ENCODE measurements at regions not wholly inside any gene's neighbourhood (a gene's known extent, or its start where the extent isn't known, plus 50 kb on each side); places are given as distances from the start of the nearest gene placed in this dataset.

DNA sequence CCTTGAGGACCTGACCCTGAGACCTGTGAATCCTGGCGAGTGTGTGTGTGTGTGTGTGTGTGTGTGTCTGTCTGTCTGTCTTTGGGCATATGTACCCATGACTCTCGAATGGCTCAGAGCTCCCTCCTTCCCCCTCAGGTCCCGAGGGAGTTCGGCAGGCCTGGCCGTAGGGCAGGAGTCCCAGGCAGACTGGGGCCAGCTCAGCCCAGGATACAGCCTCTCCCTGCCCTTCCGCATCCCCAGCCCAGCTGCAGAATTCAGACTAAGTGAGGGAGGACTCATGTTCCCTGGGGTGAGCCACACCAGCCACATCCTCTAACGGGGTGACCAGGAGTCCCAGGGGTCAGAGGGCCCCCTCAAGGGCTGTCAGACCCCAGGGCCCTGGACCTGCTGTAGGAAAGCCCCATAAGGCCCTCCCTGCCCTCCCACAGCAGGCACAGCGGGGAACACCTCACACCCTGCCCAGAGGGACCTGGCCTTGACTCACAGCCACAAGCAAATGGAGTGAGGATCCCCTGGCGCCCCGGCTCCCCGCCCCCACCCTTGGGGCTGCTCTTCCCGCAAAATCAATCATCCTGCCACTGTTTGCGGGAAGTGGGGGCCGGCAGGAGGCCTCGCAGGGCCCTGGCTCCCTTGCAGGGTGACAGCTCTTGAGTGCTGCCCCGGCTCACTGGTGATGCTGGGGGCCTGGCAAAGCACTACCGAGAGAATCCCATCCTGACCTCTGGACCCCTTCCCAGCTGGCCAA lies 101.7 kb upstream of the CASZ1 start:
- no peak for DNase-seq

DNA sequence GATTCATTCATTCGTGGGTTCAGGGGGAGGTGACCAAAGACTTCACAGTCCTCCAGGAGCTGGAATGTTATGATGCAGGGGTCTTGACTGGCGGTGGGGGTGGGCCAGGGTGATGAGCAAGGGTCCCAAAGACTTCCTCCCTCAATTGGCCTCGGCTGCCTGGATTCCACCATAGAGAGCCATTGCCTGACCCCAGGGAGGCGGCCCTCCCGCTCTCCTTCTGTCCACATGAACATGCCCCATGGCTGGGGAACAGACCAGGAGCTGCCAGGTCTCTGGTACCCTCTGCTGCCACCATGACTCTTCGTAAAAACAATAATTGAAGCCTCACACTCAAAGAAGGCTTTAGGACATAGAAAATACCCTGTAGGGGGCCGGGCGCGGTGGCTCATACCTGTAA lies 102.5 kb upstream of the CASZ1 start:
- DNase-seq = no peak

- no peak for DNase-seq
These were observed 103.2 kb upstream of the CASZ1 start for GRCh38 chr1:10899490-10900250.

DNA sequence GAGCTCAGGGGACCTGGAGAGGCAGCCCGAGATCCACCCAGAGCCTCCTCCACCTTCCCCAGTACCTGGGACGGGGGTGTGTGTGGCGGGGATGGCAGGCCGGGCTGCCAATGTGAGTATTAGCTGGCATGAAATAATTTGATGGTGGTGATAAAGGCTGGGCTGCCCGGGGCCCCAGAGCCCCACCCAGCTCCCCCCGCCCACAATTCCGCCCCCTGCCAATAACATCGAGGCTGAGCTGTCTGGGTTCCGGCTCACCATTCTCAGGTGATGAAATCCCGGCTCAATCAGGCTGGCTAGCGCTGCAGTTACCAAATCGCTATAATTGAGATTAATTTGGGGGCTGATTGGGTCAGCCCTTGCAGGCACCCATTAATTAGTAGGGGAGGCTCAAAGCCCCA lies 103.8 kb upstream of the CASZ1 start:
- no peak for DNase-seq

DNA sequence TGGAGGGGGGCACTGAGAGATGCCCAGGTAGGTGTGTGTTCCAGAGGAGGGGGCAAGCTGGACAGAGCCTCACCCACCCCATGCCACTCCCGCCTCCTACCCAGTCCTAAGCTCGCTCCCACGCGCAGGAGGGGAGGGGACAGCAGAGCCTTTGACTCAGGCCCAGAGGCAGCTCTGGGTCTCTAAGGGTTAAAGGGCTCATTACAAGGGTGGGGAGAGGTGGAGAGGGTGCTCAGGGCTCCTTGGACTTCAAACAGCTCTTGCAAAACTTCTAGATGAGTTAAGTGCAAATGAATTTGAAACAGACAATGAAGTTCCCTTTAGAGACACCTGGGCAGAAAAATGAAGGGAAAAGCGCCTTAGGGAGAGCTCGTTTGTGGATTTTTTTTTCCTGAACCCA lies 104.2 kb upstream of the CASZ1 start:
- DNase-seq = no peak

- no peak for DNase-seq
These were observed 104.8 kb upstream of the CASZ1 start for GRCh38 chr1:10901091-10901890.

- no peak for DNase-seq
These were observed 105.7 kb upstream of the CASZ1 start for GRCh38 chr1:10901891-10902805.

- DNase-seq = no peak
These were observed 107.0 kb upstream of the CASZ1 start for GRCh38 chr1:10903421-10903820.

GRCh38 chr1:10903821-10904220 lies 107.4 kb upstream of the CASZ1 start:
- DNase-seq = no peak

GRCh38 chr1:10904396-10905358 lies 107.8 kb upstream of the TARDBP start:
- DNase-seq = no peak

DNA sequence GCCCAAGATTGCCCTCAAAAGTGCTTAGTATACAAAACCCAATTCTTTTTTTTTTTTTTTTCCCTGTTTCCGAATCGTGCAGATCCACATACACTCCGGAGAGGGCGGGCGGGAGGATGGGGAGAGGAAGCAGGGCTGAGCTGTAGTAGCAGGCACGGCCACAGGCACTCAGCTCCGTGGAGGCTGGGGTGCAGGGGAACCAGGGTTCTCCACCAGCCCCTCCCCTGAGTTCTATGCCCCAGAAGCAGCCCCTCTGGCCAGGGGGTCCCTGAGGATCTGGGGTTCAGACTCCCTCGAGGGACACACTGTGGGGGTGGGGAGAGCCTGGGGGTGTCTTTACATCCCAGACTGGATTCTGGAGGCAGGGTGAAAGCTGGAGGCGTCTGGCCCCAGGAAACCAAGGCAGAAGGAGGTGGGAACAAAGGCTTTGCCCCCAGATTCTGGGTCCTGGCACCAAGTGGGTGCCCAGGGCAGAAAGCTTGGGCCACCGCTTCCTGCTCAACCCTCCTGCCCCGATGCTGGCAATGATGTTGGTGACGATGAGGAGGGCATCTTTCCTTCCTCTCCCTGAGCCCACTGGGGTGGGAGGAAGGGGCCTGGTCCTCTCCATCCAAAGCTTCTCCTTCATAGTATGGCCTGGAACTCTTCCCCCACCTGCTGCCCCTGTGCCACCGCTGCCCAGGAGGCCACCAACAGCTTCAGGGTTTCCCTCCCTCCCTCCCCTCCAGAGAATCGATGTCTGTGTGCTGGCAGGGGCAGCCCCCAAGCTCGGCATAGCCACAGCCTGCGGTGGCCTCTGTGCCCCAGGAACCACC lies 106.4 kb upstream of the TARDBP start:
- DNase-seq = no peak

GRCh38 chr1:10906866-10907519 lies 105.5 kb upstream of the TARDBP start:
- DNase-seq = no peak

- DNase-seq = no peak
These were observed 104.2 kb upstream of the TARDBP start for GRCh38 chr1:10908266-10908665.

DNA sequence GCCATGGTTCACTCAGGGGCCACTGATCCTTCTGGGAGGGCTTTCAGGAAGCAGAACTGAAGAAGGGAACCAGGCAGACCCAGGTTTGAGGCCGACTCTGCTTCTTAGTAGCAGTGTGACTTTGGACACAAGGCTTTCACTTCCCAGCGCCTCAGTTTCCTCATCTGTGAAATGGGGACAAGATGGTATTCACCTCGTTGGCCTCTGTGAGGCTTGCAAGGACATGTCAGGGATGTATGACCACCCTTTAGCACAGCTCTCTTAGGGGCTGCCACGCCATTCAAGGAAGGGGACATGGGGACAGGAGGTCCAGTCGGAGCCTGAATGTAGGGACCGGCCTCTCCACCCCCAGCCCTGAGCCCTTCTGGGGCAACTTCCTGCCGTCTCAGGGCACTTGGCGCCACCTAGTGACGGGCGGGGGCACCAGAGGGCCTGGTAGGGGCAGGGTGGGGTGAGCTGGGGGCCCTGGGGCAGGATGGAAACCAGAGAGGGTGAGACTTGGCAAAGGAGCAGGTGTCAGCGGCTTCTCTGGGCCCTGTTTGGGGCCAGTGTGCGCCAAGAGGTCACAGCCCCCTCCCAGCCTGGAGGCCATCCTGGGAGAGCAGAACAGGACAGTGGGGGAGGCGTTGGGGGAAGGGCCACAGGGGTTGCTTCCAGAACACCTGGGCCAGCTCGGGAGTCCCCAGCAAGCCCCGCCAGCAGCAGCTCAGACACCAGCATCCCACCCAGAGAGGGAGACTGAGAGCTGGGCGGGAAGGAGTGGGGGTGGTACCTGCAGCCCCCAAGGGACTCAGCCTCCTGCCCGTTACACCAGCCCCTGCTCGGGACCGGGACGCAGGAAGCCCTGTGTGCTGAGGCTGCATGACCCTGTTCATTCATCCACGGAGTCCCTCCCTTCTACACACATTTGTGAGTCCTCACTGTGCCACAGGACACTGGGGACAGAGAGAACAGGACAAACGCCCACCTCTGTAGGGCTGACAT lies 102.5 kb upstream of the TARDBP start:
- DNase-seq = peak; percentile 72 to 73

- DNase-seq = no peak
These were observed 101.6 kb upstream of the TARDBP start for GRCh38 chr1:10910681-10911489.

GRCh38 chr1:10911490-10912166 lies 100.8 kb upstream of the TARDBP start:
- no peak for DNase-seq

DNA sequence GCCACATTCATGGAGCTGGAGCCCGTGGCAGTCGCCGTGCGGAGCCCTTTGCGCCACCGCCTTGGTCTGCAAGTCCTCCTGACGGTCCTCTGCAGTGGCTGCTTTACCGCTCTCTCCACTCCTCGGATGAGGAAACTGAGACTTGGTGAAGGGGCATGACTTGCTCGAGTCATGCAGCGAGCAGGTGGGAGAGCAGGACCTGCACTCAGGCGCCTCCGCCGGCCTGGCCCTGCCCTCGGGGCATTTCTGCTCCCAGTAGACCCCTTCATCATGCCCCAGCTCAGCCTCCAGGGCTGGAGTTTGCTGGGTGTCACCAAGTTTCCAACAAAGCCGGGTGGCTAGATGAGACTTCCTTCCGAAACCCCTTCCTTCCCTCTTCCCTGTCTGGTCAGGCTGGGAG lies 100.0 kb upstream of the TARDBP start:
- no peak for DNase-seq

Measured in activated CD4-positive, alpha-beta T cell treated with anti-CD3 and anti-CD28 coated beads for 4 hours (primary cell).